A673 (cell line): ENCODE measurements at regions not wholly inside any gene's neighbourhood (a gene's known extent, or its start where the extent isn't known, plus 50 kb on each side); places are given as distances from the start of the nearest gene placed in this dataset.

ENCODE experiments used
- EZH2 ChIP-seq: fragments of 200-600 bp; sonication (generic); IDR thresholded peaks from 2 replicates; pipeline ENCODE4 v1.6.1; 2017; ENCODE audit warnings: borderline replicate concordance, low read depth, mild to moderate bottlenecking, mixed read lengths, antibody characterized with exemption, low read length; ENCODE audit not compliant: poor library complexity, severe bottlenecking
- TF ChIP-seq, protein P1 (sequence below): fragments of 300-800, 200-600 bp; sonication (generic); conservative IDR thresholded peaks from 2 replicates; pipeline ENCODE4 v1.5.1; 2017; ENCODE audit warnings: low read depth, mild to moderate bottlenecking, antibody characterized with exemption, low read length, moderate library complexity, mixed read lengths

DNA sequence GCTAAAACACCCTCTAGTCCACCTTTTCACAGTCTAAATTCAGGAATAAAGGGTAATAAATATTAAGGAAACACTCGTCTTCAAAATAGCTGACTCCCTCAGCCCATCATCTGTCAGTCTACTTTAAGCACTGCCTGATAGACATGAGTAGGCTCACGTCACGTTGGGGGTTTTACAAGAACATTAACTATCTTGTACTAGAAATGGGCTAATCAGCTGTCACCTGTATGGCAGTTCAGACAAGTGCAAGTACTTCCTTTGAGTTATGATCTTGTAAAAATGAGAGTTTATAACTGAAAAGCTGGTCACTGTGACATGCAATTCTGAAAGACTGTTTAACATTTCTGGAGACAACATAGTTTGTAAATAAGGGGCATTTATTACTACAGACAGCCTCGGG, 936.7 kb upstream of the CTNND2 start:
- TF ChIP-seq, protein P1, sequence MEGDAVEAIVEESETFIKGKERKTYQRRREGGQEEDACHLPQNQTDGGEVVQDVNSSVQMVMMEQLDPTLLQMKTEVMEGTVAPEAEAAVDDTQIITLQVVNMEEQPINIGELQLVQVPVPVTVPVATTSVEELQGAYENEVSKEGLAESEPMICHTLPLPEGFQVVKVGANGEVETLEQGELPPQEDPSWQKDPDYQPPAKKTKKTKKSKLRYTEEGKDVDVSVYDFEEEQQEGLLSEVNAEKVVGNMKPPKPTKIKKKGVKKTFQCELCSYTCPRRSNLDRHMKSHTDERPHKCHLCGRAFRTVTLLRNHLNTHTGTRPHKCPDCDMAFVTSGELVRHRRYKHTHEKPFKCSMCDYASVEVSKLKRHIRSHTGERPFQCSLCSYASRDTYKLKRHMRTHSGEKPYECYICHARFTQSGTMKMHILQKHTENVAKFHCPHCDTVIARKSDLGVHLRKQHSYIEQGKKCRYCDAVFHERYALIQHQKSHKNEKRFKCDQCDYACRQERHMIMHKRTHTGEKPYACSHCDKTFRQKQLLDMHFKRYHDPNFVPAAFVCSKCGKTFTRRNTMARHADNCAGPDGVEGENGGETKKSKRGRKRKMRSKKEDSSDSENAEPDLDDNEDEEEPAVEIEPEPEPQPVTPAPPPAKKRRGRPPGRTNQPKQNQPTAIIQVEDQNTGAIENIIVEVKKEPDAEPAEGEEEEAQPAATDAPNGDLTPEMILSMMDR = no peak
- TF ChIP-seq EZH2 = no peak
